SK-N-SH (cell line): ENCODE measurements at regions not wholly inside any gene's neighbourhood (a gene's known extent, or its start where the extent isn't known, plus 50 kb on each side); places are given as distances from the start of the nearest gene placed in this dataset.

Experiments used
- ELF1 ChIP-seq: IDR thresholded peaks from 2 replicates; pipeline ENCODE4 v1.4.0; 2012
- FOXM1 ChIP-seq: IDR thresholded peaks from 2 replicates; pipeline ENCODE4 v1.4.0; 2012; ENCODE audit warnings: low read depth, mild to moderate bottlenecking
- JUND ChIP-seq: IDR thresholded peaks from 2 replicates; pipeline ENCODE4 v1.4.0; 2012
- NRF1 ChIP-seq: IDR thresholded peaks from 2 replicates; pipeline ENCODE4 v1.6.1; 2012; ENCODE audit warnings: low read depth, mild to moderate bottlenecking, low read length
- POLR2AphosphoS5 ChIP-seq: IDR thresholded peaks from 2 replicates; pipeline ENCODE4 v1.6.1; 2012; ENCODE audit warnings: low read depth, low read length
- RFX5 ChIP-seq: IDR thresholded peaks from 2 replicates; pipeline ENCODE4 v1.6.1; 2012; ENCODE audit warnings: mild to moderate bottlenecking, improper control_type of control experiment, low read length
- SMC3 ChIP-seq: IDR thresholded peaks from 2 replicates; pipeline ENCODE4 v1.6.1; 2012; ENCODE audit warnings: low read depth, low read length, improper control_type of control experiment
- TAF1 ChIP-seq: IDR thresholded peaks from 2 replicates; pipeline ENCODE4 v1.6.1; 2012; ENCODE audit warnings: low read depth, mild to moderate bottlenecking, low read length, moderate library complexity, borderline replicate concordance
- TEAD4 ChIP-seq: IDR thresholded peaks from 2 replicates; pipeline ENCODE4 v1.4.0; 2012; ENCODE audit warnings: mild to moderate bottlenecking, borderline replicate concordance; ENCODE audit not compliant: insufficient read depth
- TF ChIP-seq, protein P1 (sequence below): fragments of 200-600 bp; sonication (generic); IDR thresholded peaks from 2 replicates; pipeline ENCODE4 v1.6.1; 2017; ENCODE audit warnings: antibody characterized with exemption, mild to moderate bottlenecking, moderate library complexity
- TF ChIP-seq, protein P2 (sequence below): IDR thresholded peaks from 2 replicates; pipeline ENCODE4; 2012

DNA sequence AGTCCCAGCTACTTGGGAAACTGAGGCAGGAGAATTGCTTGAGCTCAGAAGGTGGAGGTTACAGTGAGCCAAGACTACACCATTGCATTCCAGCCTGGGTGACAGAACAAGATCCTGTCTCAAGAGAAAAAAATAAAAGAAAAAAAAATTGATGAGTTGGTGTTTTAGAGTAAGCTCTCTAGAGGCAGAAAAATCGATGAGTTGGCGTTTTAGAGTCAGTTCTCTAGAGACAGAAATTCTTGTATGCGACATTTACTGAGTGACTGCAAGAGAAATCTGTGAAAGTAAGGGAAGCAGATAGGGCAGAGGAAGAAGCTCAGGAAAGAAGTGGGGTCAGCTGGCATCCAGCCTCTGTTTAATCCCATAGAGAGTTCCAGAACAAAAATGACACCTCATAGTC is 298.7 kb upstream of the ARRDC4 start:
- TF ChIP-seq, protein P1, sequence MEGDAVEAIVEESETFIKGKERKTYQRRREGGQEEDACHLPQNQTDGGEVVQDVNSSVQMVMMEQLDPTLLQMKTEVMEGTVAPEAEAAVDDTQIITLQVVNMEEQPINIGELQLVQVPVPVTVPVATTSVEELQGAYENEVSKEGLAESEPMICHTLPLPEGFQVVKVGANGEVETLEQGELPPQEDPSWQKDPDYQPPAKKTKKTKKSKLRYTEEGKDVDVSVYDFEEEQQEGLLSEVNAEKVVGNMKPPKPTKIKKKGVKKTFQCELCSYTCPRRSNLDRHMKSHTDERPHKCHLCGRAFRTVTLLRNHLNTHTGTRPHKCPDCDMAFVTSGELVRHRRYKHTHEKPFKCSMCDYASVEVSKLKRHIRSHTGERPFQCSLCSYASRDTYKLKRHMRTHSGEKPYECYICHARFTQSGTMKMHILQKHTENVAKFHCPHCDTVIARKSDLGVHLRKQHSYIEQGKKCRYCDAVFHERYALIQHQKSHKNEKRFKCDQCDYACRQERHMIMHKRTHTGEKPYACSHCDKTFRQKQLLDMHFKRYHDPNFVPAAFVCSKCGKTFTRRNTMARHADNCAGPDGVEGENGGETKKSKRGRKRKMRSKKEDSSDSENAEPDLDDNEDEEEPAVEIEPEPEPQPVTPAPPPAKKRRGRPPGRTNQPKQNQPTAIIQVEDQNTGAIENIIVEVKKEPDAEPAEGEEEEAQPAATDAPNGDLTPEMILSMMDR = no peak
- TF ChIP-seq ELF1 = no peak
- no peak for TF ChIP-seq NRF1
- TF ChIP-seq, protein P2, sequence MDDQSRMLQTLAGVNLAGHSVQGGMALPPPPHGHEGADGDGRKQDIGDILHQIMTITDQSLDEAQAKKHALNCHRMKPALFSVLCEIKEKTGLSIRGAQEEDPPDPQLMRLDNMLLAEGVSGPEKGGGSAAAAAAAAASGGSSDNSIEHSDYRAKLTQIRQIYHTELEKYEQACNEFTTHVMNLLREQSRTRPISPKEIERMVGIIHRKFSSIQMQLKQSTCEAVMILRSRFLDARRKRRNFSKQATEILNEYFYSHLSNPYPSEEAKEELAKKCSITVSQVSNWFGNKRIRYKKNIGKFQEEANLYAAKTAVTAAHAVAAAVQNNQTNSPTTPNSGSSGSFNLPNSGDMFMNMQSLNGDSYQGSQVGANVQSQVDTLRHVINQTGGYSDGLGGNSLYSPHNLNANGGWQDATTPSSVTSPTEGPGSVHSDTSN = no peak
- no peak for TF ChIP-seq POLR2AphosphoS5
- TF ChIP-seq TAF1 = no peak
- TF ChIP-seq JUND = no peak
- TF ChIP-seq RFX5 = no peak
- no peak for TF ChIP-seq FOXM1
- TF ChIP-seq SMC3 = no peak
- TF ChIP-seq TEAD4 = no peak
